ENCODE measurements at regions not wholly inside any gene's neighbourhood (a gene's known extent, or its start where the extent isn't known, plus 50 kb on each side); places are given as distances from the start of the nearest gene placed in this dataset.

- no peak for DNase-seq (ENCODE audit: low spot score)
Measured at GRCh38 chr4:38424151-38424871, 239.7 kb upstream of the KLF3 start.

GRCh38 chr4:38426532-38426931 is 237.5 kb upstream of the KLF3 start:
- DNase-seq (ENCODE audit: low spot score), result no peak

GRCh38 chr4:38430841-38431240 is 233.2 kb upstream of the KLF3 start:
- DNase-seq (ENCODE audit: low spot score), result no peak

GRCh38 chr4:38442073-38442788 is 221.8 kb upstream of the KLF3 start:
- no peak for DNase-seq (ENCODE audit: low spot score)

GRCh38 chr4:38449506-38450174 is 214.4 kb upstream of the KLF3 start:
- no peak for DNase-seq (ENCODE audit: low spot score)

- no peak for DNase-seq (ENCODE audit: low spot score)
Measured at GRCh38 chr4:38452009-38452408, 212.0 kb upstream of the KLF3 start.

GRCh38 chr4:38452542-38452941 is 211.5 kb upstream of the KLF3 start:
- no peak for DNase-seq (ENCODE audit: low spot score)

GRCh38 chr4:38453253-38453881 is 210.6 kb upstream of the KLF3 start:
- DNase-seq (ENCODE audit: low spot score), result no peak

GRCh38 chr4:38454284-38454683 is 209.7 kb upstream of the KLF3 start:
- no peak for DNase-seq (ENCODE audit: low spot score)

- no peak for DNase-seq (ENCODE audit: low spot score)
Measured at GRCh38 chr4:38455092-38455862, 208.7 kb upstream of the KLF3 start.

- DNase-seq (ENCODE audit: low spot score), result no peak
Measured at GRCh38 chr4:38456096-38456495, 207.9 kb upstream of the KLF3 start.

- DNase-seq (ENCODE audit: low spot score), result no peak
Measured at GRCh38 chr4:38461342-38461741, 202.7 kb upstream of the KLF3 start.

GRCh38 chr4:38462367-38463055 is 201.5 kb upstream of the KLF3 start:
- DNase-seq (ENCODE audit: low spot score), result no peak

- DNase-seq (ENCODE audit: low spot score), result no peak
Measured at GRCh38 chr4:38463268-38463958, 200.6 kb upstream of the KLF3 start.

- DNase-seq (ENCODE audit: low spot score), result no peak
Measured at GRCh38 chr4:38464328-38464727, 199.7 kb upstream of the KLF3 start.

GRCh38 chr4:38466401-38466800 is 197.6 kb upstream of the KLF3 start:
- no peak for DNase-seq (ENCODE audit: low spot score)

- no peak for DNase-seq (ENCODE audit: low spot score)
Measured at GRCh38 chr4:38467296-38467695, 196.7 kb upstream of the KLF3 start.

GRCh38 chr4:38468339-38468866 is 195.6 kb upstream of the KLF3 start:
- DNase-seq (ENCODE audit: low spot score), result no peak

- no peak for DNase-seq (ENCODE audit: low spot score)
Measured at GRCh38 chr4:38469410-38469809, 194.6 kb upstream of the KLF3 start.

- DNase-seq (ENCODE audit: low spot score), result no peak
Measured at GRCh38 chr4:38470735-38471262, 193.2 kb upstream of the KLF3 start.

All from AG08396 (cell line).